ENCODE measurements at regions not wholly inside any gene's neighbourhood (a gene's known extent, or its start where the extent isn't known, plus 50 kb on each side); places are given as distances from the start of the nearest gene placed in this dataset.

GRCh38 chr9:13529321-13530104, 250.0 kb upstream of the MPDZ start:
- Histone ChIP-seq H4K20me1 (ENCODE audit: insufficient read depth, low read length) (no peaks in the 10 kb centered on the region), H3K4me1 (ENCODE audit: insufficient read depth, low read length) (no peaks in the 10 kb centered on the region), H3K9me3 (ENCODE audit: low read length) (no peaks in the 10 kb centered on the region), H3K27me3 (ENCODE audit: control insufficient read depth in 1 of 2, insufficient read depth in 2 of 2, low read length in 2 of 2) (no peaks in the 10 kb centered on the region), H2AFZ (ENCODE audit: low read length) (no peak overlapping the region), H3K9ac (ENCODE audit: insufficient read depth, low read depth, low read length) (no peak overlapping the region), H3K4me2 (ENCODE audit: low read depth, low read length) (no peak overlapping the region), H3K79me2 (ENCODE audit: insufficient read depth, low read length) (no peaks in the 10 kb centered on the region), H3K36me3 (replicated peaks in 1 of 2; ENCODE audit: control insufficient read depth in 1 of 2, insufficient read depth in 2 of 2, low read length in 2 of 2) (no peaks in the 10 kb centered on the region), H3K27ac (ENCODE audit: extremely low read length, insufficient read depth, low read length) (no peak overlapping the region), H3K4me3 (replicated peaks in 1 of 3; ENCODE audit: insufficient read depth in 1 of 3, low read depth in 2 of 3, low read length in 3 of 3) (no peak overlapping the region)
- no TSS peak for BruUV-seq (replicated peaks)
- ChIA-PET POLR2A (no interaction called here), CTCF (ENCODE audit: low intra/inter-chr PET ratio, low total read pairs) (no interaction called here)
- in situ Hi-C loops (cut with HindIII; ENCODE audit: extremely low pct_ligation_motif_present, low pct_unique_long_range_greater_than_20kb) (no loop called here), intact Hi-C loops (cut with micrococcal nuclease; ENCODE audit: unreplicated experiment) (no loop called here)
- no peak for ATAC-seq
- 9% methylated on average over 6 of the region's 6 CpGs for WGBS (ENCODE audit: low lambda C conversion rate)
- no peak for FAIRE-seq
- no peak for DNase-seq (ENCODE audit: low spot score)
- TF ChIP-seq, protein P1, sequence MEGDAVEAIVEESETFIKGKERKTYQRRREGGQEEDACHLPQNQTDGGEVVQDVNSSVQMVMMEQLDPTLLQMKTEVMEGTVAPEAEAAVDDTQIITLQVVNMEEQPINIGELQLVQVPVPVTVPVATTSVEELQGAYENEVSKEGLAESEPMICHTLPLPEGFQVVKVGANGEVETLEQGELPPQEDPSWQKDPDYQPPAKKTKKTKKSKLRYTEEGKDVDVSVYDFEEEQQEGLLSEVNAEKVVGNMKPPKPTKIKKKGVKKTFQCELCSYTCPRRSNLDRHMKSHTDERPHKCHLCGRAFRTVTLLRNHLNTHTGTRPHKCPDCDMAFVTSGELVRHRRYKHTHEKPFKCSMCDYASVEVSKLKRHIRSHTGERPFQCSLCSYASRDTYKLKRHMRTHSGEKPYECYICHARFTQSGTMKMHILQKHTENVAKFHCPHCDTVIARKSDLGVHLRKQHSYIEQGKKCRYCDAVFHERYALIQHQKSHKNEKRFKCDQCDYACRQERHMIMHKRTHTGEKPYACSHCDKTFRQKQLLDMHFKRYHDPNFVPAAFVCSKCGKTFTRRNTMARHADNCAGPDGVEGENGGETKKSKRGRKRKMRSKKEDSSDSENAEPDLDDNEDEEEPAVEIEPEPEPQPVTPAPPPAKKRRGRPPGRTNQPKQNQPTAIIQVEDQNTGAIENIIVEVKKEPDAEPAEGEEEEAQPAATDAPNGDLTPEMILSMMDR (CRISPR knock-in tag; IDR thresholded peaks at IDR 0.05): no peak
- TF ChIP-seq, protein P2, sequence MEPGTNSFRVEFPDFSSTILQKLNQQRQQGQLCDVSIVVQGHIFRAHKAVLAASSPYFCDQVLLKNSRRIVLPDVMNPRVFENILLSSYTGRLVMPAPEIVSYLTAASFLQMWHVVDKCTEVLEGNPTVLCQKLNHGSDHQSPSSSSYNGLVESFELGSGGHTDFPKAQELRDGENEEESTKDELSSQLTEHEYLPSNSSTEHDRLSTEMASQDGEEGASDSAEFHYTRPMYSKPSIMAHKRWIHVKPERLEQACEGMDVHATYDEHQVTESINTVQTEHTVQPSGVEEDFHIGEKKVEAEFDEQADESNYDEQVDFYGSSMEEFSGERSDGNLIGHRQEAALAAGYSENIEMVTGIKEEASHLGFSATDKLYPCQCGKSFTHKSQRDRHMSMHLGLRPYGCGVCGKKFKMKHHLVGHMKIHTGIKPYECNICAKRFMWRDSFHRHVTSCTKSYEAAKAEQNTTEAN (CRISPR knock-in tag; conservative IDR thresholded peaks at IDR 0.05): no peak
- no peak for TF ChIP-seq CEBPB (IDR thresholded peaks at IDR 0.05; ENCODE audit: borderline replicate concordance, low read depth, low read length)
- no peak for TF ChIP-seq HOXA7 (CRISPR knock-in tag; IDR thresholded peaks at IDR 0.05)
- TF ChIP-seq ZNF543 (CRISPR knock-in tag; IDR thresholded peaks at IDR 0.05): no peak
- TF ChIP-seq SP2 (CRISPR knock-in tag; IDR thresholded peaks at IDR 0.05): no peak
- no peak for TF ChIP-seq ZNF224 (CRISPR knock-in tag; IDR thresholded peaks at IDR 0.05)
- no peak for TF ChIP-seq RFX5 (IDR thresholded peaks at IDR 0.05; ENCODE audit: low read depth, low read length)
- no peak for TF ChIP-seq GTF2F1 (IDR thresholded peaks at IDR 0.05; ENCODE audit: low read length)
- TF ChIP-seq, protein P3, sequence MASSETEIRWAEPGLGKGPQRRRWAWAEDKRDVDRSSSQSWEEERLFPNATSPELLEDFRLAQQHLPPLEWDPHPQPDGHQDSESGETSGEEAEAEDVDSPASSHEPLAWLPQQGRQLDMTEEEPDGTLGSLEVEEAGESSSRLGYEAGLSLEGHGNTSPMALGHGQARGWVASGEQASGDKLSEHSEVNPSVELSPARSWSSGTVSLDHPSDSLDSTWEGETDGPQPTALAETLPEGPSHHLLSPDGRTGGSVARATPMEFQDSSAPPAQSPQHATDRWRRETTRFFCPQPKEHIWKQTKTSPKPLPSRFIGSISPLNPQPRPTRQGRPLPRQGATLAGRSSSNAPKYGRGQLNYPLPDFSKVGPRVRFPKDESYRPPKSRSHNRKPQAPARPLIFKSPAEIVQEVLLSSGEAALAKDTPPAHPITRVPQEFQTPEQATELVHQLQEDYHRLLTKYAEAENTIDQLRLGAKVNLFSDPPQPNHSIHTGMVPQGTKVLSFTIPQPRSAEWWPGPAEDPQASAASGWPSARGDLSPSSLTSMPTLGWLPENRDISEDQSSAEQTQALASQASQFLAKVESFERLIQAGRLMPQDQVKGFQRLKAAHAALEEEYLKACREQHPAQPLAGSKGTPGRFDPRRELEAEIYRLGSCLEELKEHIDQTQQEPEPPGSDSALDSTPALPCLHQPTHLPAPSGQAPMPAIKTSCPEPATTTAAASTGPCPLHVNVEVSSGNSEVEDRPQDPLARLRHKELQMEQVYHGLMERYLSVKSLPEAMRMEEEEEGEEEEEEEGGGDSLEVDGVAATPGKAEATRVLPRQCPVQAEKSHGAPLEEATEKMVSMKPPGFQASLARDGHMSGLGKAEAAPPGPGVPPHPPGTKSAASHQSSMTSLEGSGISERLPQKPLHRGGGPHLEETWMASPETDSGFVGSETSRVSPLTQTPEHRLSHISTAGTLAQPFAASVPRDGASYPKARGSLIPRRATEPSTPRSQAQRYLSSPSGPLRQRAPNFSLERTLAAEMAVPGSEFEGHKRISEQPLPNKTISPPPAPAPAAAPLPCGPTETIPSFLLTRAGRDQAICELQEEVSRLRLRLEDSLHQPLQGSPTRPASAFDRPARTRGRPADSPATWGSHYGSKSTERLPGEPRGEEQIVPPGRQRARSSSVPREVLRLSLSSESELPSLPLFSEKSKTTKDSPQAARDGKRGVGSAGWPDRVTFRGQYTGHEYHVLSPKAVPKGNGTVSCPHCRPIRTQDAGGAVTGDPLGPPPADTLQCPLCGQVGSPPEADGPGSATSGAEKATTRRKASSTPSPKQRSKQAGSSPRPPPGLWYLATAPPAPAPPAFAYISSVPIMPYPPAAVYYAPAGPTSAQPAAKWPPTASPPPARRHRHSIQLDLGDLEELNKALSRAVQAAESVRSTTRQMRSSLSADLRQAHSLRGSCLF (CRISPR knock-in tag; IDR thresholded peaks at IDR 0.05; ENCODE audit: borderline replicate concordance): no peak
- TF ChIP-seq CCDC6 (CRISPR knock-in tag; IDR thresholded peaks at IDR 0.05): no peak
- TF ChIP-seq ZBTB25 (CRISPR knock-in tag; IDR thresholded peaks at IDR 0.05): no peak
- TF ChIP-seq RFXANK (CRISPR knock-in tag; IDR thresholded peaks at IDR 0.05): no peak
- TF ChIP-seq REPIN1 (CRISPR knock-in tag; IDR thresholded peaks at IDR 0.05; ENCODE audit: borderline replicate concordance, low read depth): no peak
- no peak for TF ChIP-seq PRPF4 (IDR thresholded peaks at IDR 0.05; ENCODE audit: low read depth, low read length, poor library complexity, severe bottlenecking)
